ENCODE measurements at regions not wholly inside any gene's neighbourhood (a gene's known extent, or its start where the extent isn't known, plus 50 kb on each side); places are given as distances from the start of the nearest gene placed in this dataset.

- FAIRE-seq, result no peak
- Histone ChIP-seq H3K36me3 (ENCODE audit: control insufficient read depth in 3 of 3, insufficient read depth in 2 of 3, low read depth in 1 of 3, low read length in 3 of 3) (no peaks in the 10 kb centered on the region), H3K9me3 (ENCODE audit: control insufficient read depth in 2 of 2, insufficient read depth in 1 of 2, low read depth in 1 of 2, low read length in 1 of 2) (no peaks in the 10 kb centered on the region), H3K4me1 (ENCODE audit: control insufficient read depth in 3 of 3, insufficient read depth in 2 of 3, low read depth in 1 of 3, low read length in 2 of 3) (no peaks in the 10 kb centered on the region), H3K4me3 (ENCODE audit: low read depth in 1 of 3, low read length in 3 of 3) (no peak overlapping the region), H3K27ac (ENCODE audit: low read depth in 1 of 3, low read length in 2 of 3) (no peak overlapping the region), H3K27me3 (ENCODE audit: control insufficient read depth in 3 of 3, insufficient read depth in 3 of 3, low read length in 3 of 3) (no peaks in the 10 kb centered on the region)
- WGBS, 3 donors, result 88 to 94% (median 88%) methylated on average over 11 of the region's 11 CpGs
- DNase-seq, result no peak
Measured at GRCh38 chr5:2999926-3000325, 248.4 kb upstream of the IRX2 start.

GRCh38 chr5:2998106-2998505 lies 246.6 kb upstream of the IRX2 start:
- FAIRE-seq (no peak), DNase-seq (no peak)
- Histone ChIP-seq H3K4me1 (ENCODE audit: control insufficient read depth in 3 of 3, insufficient read depth in 2 of 3, low read depth in 1 of 3, low read length in 2 of 3) (no peaks in the 10 kb centered on the region), H3K27ac (ENCODE audit: low read depth in 1 of 3, low read length in 2 of 3) (no peak overlapping the region), H3K4me3 (ENCODE audit: low read depth in 1 of 3, low read length in 3 of 3) (no peak overlapping the region), H3K9me3 (ENCODE audit: control insufficient read depth in 2 of 2, insufficient read depth in 1 of 2, low read depth in 1 of 2, low read length in 1 of 2) (no peaks in the 10 kb centered on the region), H3K36me3 (ENCODE audit: control insufficient read depth in 3 of 3, insufficient read depth in 2 of 3, low read depth in 1 of 3, low read length in 3 of 3) (no peaks in the 10 kb centered on the region), H3K27me3 (ENCODE audit: control insufficient read depth in 3 of 3, insufficient read depth in 3 of 3, low read length in 3 of 3) (no peaks in the 10 kb centered on the region)
- WGBS, 3 donors, result 59 to 74% (median 68%) methylated on average over 8 of the region's 8 CpGs

GRCh38 chr5:2997179-2997578 lies 245.7 kb upstream of the IRX2 start:
- no peak overlapping the region for H3K4me3 ChIP-seq (ENCODE audit: low read depth in 1 of 3, low read length in 3 of 3)
- WGBS, 3 donors, result 51 to 61% (median 54%) methylated on average over 4 of the region's 4 CpGs
- no peaks in the 10 kb centered on the region for H3K27me3 ChIP-seq (ENCODE audit: control insufficient read depth in 3 of 3, insufficient read depth in 3 of 3, low read length in 3 of 3)
- H3K4me1 ChIP-seq (ENCODE audit: control insufficient read depth in 3 of 3, insufficient read depth in 2 of 3, low read depth in 1 of 3, low read length in 2 of 3), result no peaks in the 10 kb centered on the region
- no peaks in the 10 kb centered on the region for H3K36me3 ChIP-seq (ENCODE audit: control insufficient read depth in 3 of 3, insufficient read depth in 2 of 3, low read depth in 1 of 3, low read length in 3 of 3)
- no peak for DNase-seq
- FAIRE-seq, result no peak
- H3K27ac ChIP-seq (ENCODE audit: low read depth in 1 of 3, low read length in 2 of 3), result no peak overlapping the region
- no peaks in the 10 kb centered on the region for H3K9me3 ChIP-seq (ENCODE audit: control insufficient read depth in 2 of 2, insufficient read depth in 1 of 2, low read depth in 1 of 2, low read length in 1 of 2)

GRCh38 chr5:2996687-2997086 lies 245.2 kb upstream of the IRX2 start:
- no peak overlapping the region for H3K27ac ChIP-seq (ENCODE audit: low read depth in 1 of 3, low read length in 2 of 3)
- no peaks in the 10 kb centered on the region for H3K9me3 ChIP-seq (ENCODE audit: control insufficient read depth in 2 of 2, insufficient read depth in 1 of 2, low read depth in 1 of 2, low read length in 1 of 2)
- no peaks in the 10 kb centered on the region for H3K4me1 ChIP-seq (ENCODE audit: control insufficient read depth in 3 of 3, insufficient read depth in 2 of 3, low read depth in 1 of 3, low read length in 2 of 3)
- no peak for FAIRE-seq
- no peaks in the 10 kb centered on the region for H3K27me3 ChIP-seq (ENCODE audit: control insufficient read depth in 3 of 3, insufficient read depth in 3 of 3, low read length in 3 of 3)
- DNase-seq, result no peak
- H3K4me3 ChIP-seq (ENCODE audit: low read depth in 1 of 3, low read length in 3 of 3), result no peak overlapping the region
- 77 to 80% (median 77%) methylated on average over 9 of the region's 9 CpGs for WGBS, 3 donors
- no peaks in the 10 kb centered on the region for H3K36me3 ChIP-seq (ENCODE audit: control insufficient read depth in 3 of 3, insufficient read depth in 2 of 3, low read depth in 1 of 3, low read length in 3 of 3)

GRCh38 chr5:2996248-2996647 lies 244.8 kb upstream of the IRX2 start:
- WGBS, 3 donors, result 82 to 84% (median 83%) methylated on average over 12 of the region's 12 CpGs
- FAIRE-seq (no peak), DNase-seq (no peak)
- Histone ChIP-seq H3K36me3 (ENCODE audit: control insufficient read depth in 3 of 3, insufficient read depth in 2 of 3, low read depth in 1 of 3, low read length in 3 of 3) (no peaks in the 10 kb centered on the region), H3K4me3 (ENCODE audit: low read depth in 1 of 3, low read length in 3 of 3) (no peak overlapping the region), H3K27me3 (ENCODE audit: control insufficient read depth in 3 of 3, insufficient read depth in 3 of 3, low read length in 3 of 3) (no peaks in the 10 kb centered on the region), H3K4me1 (ENCODE audit: control insufficient read depth in 3 of 3, insufficient read depth in 2 of 3, low read depth in 1 of 3, low read length in 2 of 3) (no peaks in the 10 kb centered on the region), H3K27ac (ENCODE audit: low read depth in 1 of 3, low read length in 2 of 3) (no peak overlapping the region), H3K9me3 (ENCODE audit: control insufficient read depth in 2 of 2, insufficient read depth in 1 of 2, low read depth in 1 of 2, low read length in 1 of 2) (no peaks in the 10 kb centered on the region)

GRCh38 chr5:2995667-2996066 lies 244.2 kb upstream of the IRX2 start:
- no peak for FAIRE-seq
- H3K27me3 ChIP-seq (ENCODE audit: control insufficient read depth in 3 of 3, insufficient read depth in 3 of 3, low read length in 3 of 3), result no peaks in the 10 kb centered on the region
- no peaks in the 10 kb centered on the region for H3K36me3 ChIP-seq (ENCODE audit: control insufficient read depth in 3 of 3, insufficient read depth in 2 of 3, low read depth in 1 of 3, low read length in 3 of 3)
- no peaks in the 10 kb centered on the region for H3K4me1 ChIP-seq (ENCODE audit: control insufficient read depth in 3 of 3, insufficient read depth in 2 of 3, low read depth in 1 of 3, low read length in 2 of 3)
- no peaks in the 10 kb centered on the region for H3K9me3 ChIP-seq (ENCODE audit: control insufficient read depth in 2 of 2, insufficient read depth in 1 of 2, low read depth in 1 of 2, low read length in 1 of 2)
- 86 to 89% (median 88%) methylated on average over 9 of the region's 9 CpGs for whole genome bisulfite sequencing, 3 donors
- H3K4me3 ChIP-seq (ENCODE audit: low read depth in 1 of 3, low read length in 3 of 3), result no peak overlapping the region
- H3K27ac ChIP-seq (ENCODE audit: low read depth in 1 of 3, low read length in 2 of 3), result no peak overlapping the region
- DNase-seq, result no peak

- DNase-seq (no peak), FAIRE-seq (no peak)
- WGBS, 3 donors, result 82 to 86% (median 86%) methylated on average over 5 of the region's 5 CpGs
Measured at GRCh38 chr5:2995035-2995434, 243.6 kb upstream of the IRX2 start.

GRCh38 chr5:2993771-2994170 lies 242.3 kb upstream of the IRX2 start:
- Histone ChIP-seq H3K27me3 (ENCODE audit: control insufficient read depth in 3 of 3, insufficient read depth in 3 of 3, low read length in 3 of 3) (no peaks in the 10 kb centered on the region), H3K9me3 (ENCODE audit: control insufficient read depth in 2 of 2, insufficient read depth in 1 of 2, low read depth in 1 of 2, low read length in 1 of 2) (no peaks in the 10 kb centered on the region), H3K36me3 (ENCODE audit: control insufficient read depth in 3 of 3, insufficient read depth in 2 of 3, low read depth in 1 of 3, low read length in 3 of 3) (no peaks in the 10 kb centered on the region), H3K4me3 (ENCODE audit: low read depth in 1 of 3, low read length in 3 of 3) (no peak overlapping the region), H3K27ac (ENCODE audit: low read depth in 1 of 3, low read length in 2 of 3) (no peak overlapping the region), H3K4me1 (ENCODE audit: control insufficient read depth in 3 of 3, insufficient read depth in 2 of 3, low read depth in 1 of 3, low read length in 2 of 3) (no peaks in the 10 kb centered on the region)
- DNase-seq, result no peak
- no peak for FAIRE-seq
- 79 to 92% (median 83%) methylated on average over 5 of the region's 5 CpGs for WGBS, 3 donors

More at GRCh38 chr5:2995035-2995434, 243.6 kb upstream of the IRX2 start:
- Histone ChIP-seq H3K36me3 (ENCODE audit: control insufficient read depth in 3 of 3, insufficient read depth in 2 of 3, low read depth in 1 of 3, low read length in 3 of 3) (no peaks in the 10 kb centered on the region), H3K27ac (ENCODE audit: low read depth in 1 of 3, low read length in 2 of 3) (no peak overlapping the region), H3K4me3 (ENCODE audit: low read depth in 1 of 3, low read length in 3 of 3) (no peak overlapping the region), H3K4me1 (ENCODE audit: control insufficient read depth in 3 of 3, insufficient read depth in 2 of 3, low read depth in 1 of 3, low read length in 2 of 3) (no peaks in the 10 kb centered on the region), H3K9me3 (ENCODE audit: control insufficient read depth in 2 of 2, insufficient read depth in 1 of 2, low read depth in 1 of 2, low read length in 1 of 2) (no peaks in the 10 kb centered on the region), H3K27me3 (ENCODE audit: control insufficient read depth in 3 of 3, insufficient read depth in 3 of 3, low read length in 3 of 3) (no peaks in the 10 kb centered on the region)

- Histone ChIP-seq H3K36me3 (ENCODE audit: control insufficient read depth in 3 of 3, insufficient read depth in 2 of 3, low read depth in 1 of 3, low read length in 3 of 3) (no peaks in the 10 kb centered on the region), H3K27me3 (ENCODE audit: control insufficient read depth in 3 of 3, insufficient read depth in 3 of 3, low read length in 3 of 3) (no peaks in the 10 kb centered on the region), H3K4me3 (ENCODE audit: low read depth in 1 of 3, low read length in 3 of 3) (no peak overlapping the region), H3K9me3 (ENCODE audit: control insufficient read depth in 2 of 2, insufficient read depth in 1 of 2, low read depth in 1 of 2, low read length in 1 of 2) (no peaks in the 10 kb centered on the region), H3K4me1 (ENCODE audit: control insufficient read depth in 3 of 3, insufficient read depth in 2 of 3, low read depth in 1 of 3, low read length in 2 of 3) (no peaks in the 10 kb centered on the region), H3K27ac (ENCODE audit: low read depth in 1 of 3, low read length in 2 of 3) (no peak overlapping the region)
- FAIRE-seq (no peak), DNase-seq (no peak)
- 56 to 70% (median 63%) methylated on average over 10 of the region's 10 CpGs for WGBS, 3 donors
Measured at GRCh38 chr5:2993301-2993700, 241.8 kb upstream of the IRX2 start.

Data from small intestine (tissue), 7 donors.